ENCODE measurements at regions not wholly inside any gene's neighbourhood (a gene's known extent, or its start where the extent isn't known, plus 50 kb on each side); places are given as distances from the start of the nearest gene placed in this dataset.

GRCh38 chr10:104577861-104578521 lies 63.1 kb upstream of the SORCS3 start:
- Histone ChIP-seq H3K36me3 (ENCODE audit: control insufficient read depth in 4 of 4, insufficient read depth in 4 of 4, low read length in 4 of 4) (no peaks in the 10 kb centered on the region), H3K9me3 (ENCODE audit: control insufficient read depth in 4 of 4, insufficient read depth in 3 of 4, low read length in 3 of 4) (peaks cover 0 to 2% (median 0%) of the 10 kb centered on the region in 4 donors), H3K27me3 (ENCODE audit: control insufficient read depth in 3 of 3, insufficient read depth in 3 of 3, low read length in 2 of 3) (peaks cover 0 to 9% (median 7%) of the 10 kb centered on the region in 3 donors), H3K4me3 (no peak overlapping the region), H3K27ac (ENCODE audit: low read depth in 1 of 2, low read length in 1 of 2) (no peak overlapping the region), H3K9ac (ENCODE audit: insufficient read depth in 1 of 2, low read length in 2 of 2) (no peak overlapping the region), H3K4me1 (ENCODE audit: control insufficient read depth in 5 of 5, insufficient read depth in 5 of 5, low read length in 5 of 5) (peaks cover 0 to 6% (median 0%) of the 10 kb centered on the region in 5 donors)
- DNase-seq (peak in 1 of 3 donors; percentile 10), ATAC-seq (ENCODE audit: insufficient read depth, low FRiP score) (no peak)
- no peak for TF ChIP-seq CTCF (IDR thresholded peaks at IDR 0.05; ENCODE audit: control extremely low read depth, extremely low read depth)
- 61 to 63% methylated on average over 12 of the region's 12 CpGs for WGBS, 2 donors

DNA sequence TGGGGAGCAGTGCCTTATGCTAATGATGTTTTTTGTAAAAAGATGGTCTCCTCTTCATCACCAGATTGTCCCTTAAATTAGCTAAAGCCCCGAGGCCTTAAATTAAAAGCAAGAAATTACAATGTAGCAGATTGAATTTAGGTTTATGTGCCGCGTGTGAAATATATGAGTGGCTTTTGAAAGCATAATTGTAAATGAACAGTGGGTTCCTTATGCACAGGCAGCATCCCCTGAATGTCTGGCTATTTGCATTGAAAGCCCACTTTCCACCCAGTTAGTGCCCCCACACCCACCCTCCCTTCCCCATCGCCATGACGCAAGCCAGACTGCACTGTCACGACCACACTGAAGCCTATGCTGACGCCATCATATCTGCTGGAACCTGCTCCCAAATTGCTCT lies 62.4 kb upstream of the SORCS3 start:
- Histone ChIP-seq H3K36me3 (ENCODE audit: control insufficient read depth in 4 of 4, insufficient read depth in 4 of 4, low read length in 4 of 4) (no peaks in the 10 kb centered on the region), H3K4me1 (ENCODE audit: control insufficient read depth in 5 of 5, insufficient read depth in 5 of 5, low read length in 5 of 5) (peaks cover 0 to 6% (median 0%) of the 10 kb centered on the region in 5 donors), H3K9me3 (ENCODE audit: control insufficient read depth in 4 of 4, insufficient read depth in 3 of 4, low read length in 3 of 4) (peaks cover 0 to 2% (median 0%) of the 10 kb centered on the region in 4 donors), H3K4me3 (no peak overlapping the region), H3K27ac (ENCODE audit: low read depth in 1 of 2, low read length in 1 of 2) (no peak overlapping the region), H3K27me3 (ENCODE audit: control insufficient read depth in 3 of 3, insufficient read depth in 3 of 3, low read length in 2 of 3) (peaks cover 0 to 9% (median 7%) of the 10 kb centered on the region in 3 donors), H3K9ac (ENCODE audit: insufficient read depth in 1 of 2, low read length in 2 of 2) (no peak overlapping the region)
- DNase-seq = no peak
- no peak for TF ChIP-seq CTCF (IDR thresholded peaks at IDR 0.05; ENCODE audit: control extremely low read depth, extremely low read depth)
- no peak for ATAC-seq (ENCODE audit: insufficient read depth, low FRiP score)
- 83 to 85% methylated on average over 7 of the region's 7 CpGs for WGBS, 2 donors

DNA sequence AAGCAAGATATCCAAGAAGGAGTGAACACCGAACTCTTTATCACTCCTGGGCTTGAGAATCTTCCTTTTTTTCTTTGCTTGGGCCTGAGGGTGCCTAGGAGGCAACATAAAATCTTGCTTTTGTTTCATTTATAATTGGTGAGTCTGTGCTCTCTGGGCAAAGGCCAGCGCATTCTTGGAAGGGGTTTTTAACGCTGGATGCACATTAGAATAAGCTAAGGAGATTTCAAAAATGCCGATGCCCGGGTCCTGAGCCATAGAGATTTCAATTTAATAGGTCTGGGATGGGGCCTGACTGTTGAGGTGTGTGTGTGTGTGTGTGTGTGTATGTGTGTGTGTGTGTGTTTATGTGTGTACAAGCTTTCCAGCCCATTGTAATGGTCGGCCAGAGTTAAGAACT lies 62.0 kb upstream of the SORCS3 start:
- TF ChIP-seq CTCF (IDR thresholded peaks at IDR 0.05; ENCODE audit: control extremely low read depth, extremely low read depth) = no peak
- WGBS, 2 donors = 76 to 88% methylated on average over 6 of the region's 6 CpGs
- Histone ChIP-seq H3K27ac (ENCODE audit: low read depth in 1 of 2, low read length in 1 of 2) (no peak overlapping the region), H3K9ac (ENCODE audit: insufficient read depth in 1 of 2, low read length in 2 of 2) (no peak overlapping the region), H3K4me3 (no peak overlapping the region), H3K27me3 (ENCODE audit: control insufficient read depth in 3 of 3, insufficient read depth in 3 of 3, low read length in 2 of 3) (peaks cover 0 to 9% (median 7%) of the 10 kb centered on the region in 3 donors), H3K4me1 (ENCODE audit: control insufficient read depth in 5 of 5, insufficient read depth in 5 of 5, low read length in 5 of 5) (peaks cover 0 to 6% (median 0%) of the 10 kb centered on the region in 5 donors), H3K36me3 (ENCODE audit: control insufficient read depth in 4 of 4, insufficient read depth in 4 of 4, low read length in 4 of 4) (no peaks in the 10 kb centered on the region), H3K9me3 (ENCODE audit: control insufficient read depth in 4 of 4, insufficient read depth in 3 of 4, low read length in 3 of 4) (peaks cover 0 to 2% (median 0%) of the 10 kb centered on the region in 4 donors)
- ATAC-seq (ENCODE audit: insufficient read depth, low FRiP score) (no peak), DNase-seq (peak in 1 of 3 donors; percentile 5)

Data from lung (tissue), 11 donors.